Suppressor macrophage (primary cell): ENCODE measurements at regions not wholly inside any gene's neighbourhood (a gene's known extent, or its start where the extent isn't known, plus 50 kb on each side); places are given as distances from the start of the nearest gene placed in this dataset.
"Not testable (repeated sequence)": the region's sequence is repeated elsewhere in the genome, so short reads cannot be mapped to it uniquely, and the experiment has no call there.

ENCODE experiments used
- DNase-seq, 4 experiments: peaks; one replicate each; pipeline ENCODE4 v3.0.0-alpha.2; 2020 to 2022

GRCh38 chr6:96276305-96276704 is 245.3 kb upstream of the UFL1 start:
- DNase-seq, result no peak

- no peak for DNase-seq
These were observed 244.8 kb upstream of the UFL1 start for GRCh38 chr6:96276856-96277255.

GRCh38 chr6:96279084-96279483 is 242.5 kb upstream of the UFL1 start:
- DNase-seq, result no peak

- no peak for DNase-seq
These were observed 235.1 kb upstream of the UFL1 start for GRCh38 chr6:96286503-96286902.

- DNase-seq, result no peak
These were observed 222.1 kb upstream of the UFL1 start for GRCh38 chr6:96299525-96299924.

GRCh38 chr6:96301023-96301422 is 220.6 kb upstream of the UFL1 start:
- DNase-seq, result no peak

- no peak for DNase-seq
These were observed 219.8 kb upstream of the UFL1 start for GRCh38 chr6:96301781-96302180.

GRCh38 chr6:96302991-96303390 is 218.6 kb upstream of the UFL1 start:
- DNase-seq, result no peak

- no peak for DNase-seq
These were observed 216.6 kb upstream of the UFL1 start for GRCh38 chr6:96304997-96305396.

GRCh38 chr6:96330884-96331283 is 190.7 kb upstream of the UFL1 start:
- DNase-seq, result no peak

- no peak for DNase-seq
These were observed 181.4 kb upstream of the UFL1 start for GRCh38 chr6:96340164-96340563.

- no peak for DNase-seq
These were observed 176.1 kb upstream of the UFL1 start for GRCh38 chr6:96345501-96345900.

GRCh38 chr6:96381246-96381645 is 140.4 kb upstream of the UFL1 start:
- no peak for DNase-seq

GRCh38 chr6:96391776-96392360 is 129.7 kb upstream of the UFL1 start:
- DNase-seq, result peak in 1 of 4 experiments; percentile 1

GRCh38 chr6:96394727-96395126 is 126.9 kb upstream of the UFL1 start:
- DNase-seq, result no peak

- no peak for DNase-seq
These were observed 111.1 kb upstream of the UFL1 start for GRCh38 chr6:96410467-96410866.

- no peak for DNase-seq
These were observed 101.3 kb upstream of the UFL1 start for GRCh38 chr6:96420294-96420693.

- DNase-seq, result no peak
These were observed 87.7 kb upstream of the UFL1 start for GRCh38 chr6:96433950-96434349.

- DNase-seq, result no peak
These were observed 85.2 kb upstream of the UFL1 start for GRCh38 chr6:96436398-96436797.

- not testable (repeated sequence) for DNase-seq
These were observed 84.4 kb upstream of the UFL1 start for GRCh38 chr6:96437228-96437627.

GRCh38 chr6:96450082-96450769 is 71.4 kb upstream of the UFL1 start:
- DNase-seq, result no peak

- DNase-seq, result no peak
These were observed 70.9 kb upstream of the UFL1 start for GRCh38 chr6:96450770-96451130.

- DNase-seq, result no peak
These were observed 62.8 kb upstream of the UFL1 start for GRCh38 chr6:96458771-96459170.

- DNase-seq, result no peak
These were observed 61.4 kb upstream of the UFL1 start for GRCh38 chr6:96460052-96460700.
